GM23248 (cell line): ENCODE measurements at regions not wholly inside any gene's neighbourhood (a gene's known extent, or its start where the extent isn't known, plus 50 kb on each side); places are given as distances from the start of the nearest gene placed in this dataset.
"Not testable (repeated sequence)": the region's sequence is repeated elsewhere in the genome, so short reads cannot be mapped to it uniquely, and the experiment has no call there.

Source experiments
- DNase-seq: peaks from one replicate; pipeline ENCODE4 v3.0.0-alpha.2; 2015
- H2AFZ ChIP-seq: fragments of 200-600 bp; sonication (generic); 2 replicates; pipeline ENCODE4 v1.6.1; 2016; ENCODE audit warnings: antibody characterized with exemption
- H3F3A ChIP-seq: fragments of 200-600 bp; sonication (generic); 2 replicates; pipeline ENCODE4 v1.6.1; 2016; ENCODE audit warnings: mild to moderate bottlenecking, antibody characterized with exemption, mixed run types; ENCODE audit not compliant: insufficient read depth
- H3K27ac ChIP-seq: fragments of 200-600 bp; sonication (generic); 2 replicates; pipeline ENCODE4 v1.5.1; 2016; ENCODE audit warnings: mild to moderate bottlenecking
- H3K27me3 ChIP-seq: fragments of 200-600 bp; sonication (generic); replicated peaks from 2 replicates; pipeline ENCODE4 v1.6.1; 2016; ENCODE audit warnings: mild to moderate bottlenecking; ENCODE audit not compliant: insufficient read depth
- H3K36me3 ChIP-seq: fragments of 200-600 bp; sonication (generic); 2 replicates; pipeline ENCODE4 v1.6.1; 2016; ENCODE audit warnings: low read depth, mild to moderate bottlenecking
- H3K4me1 ChIP-seq: fragments of 200-600 bp; sonication (generic); 2 replicates; pipeline ENCODE4 v1.6.1; 2016; ENCODE audit warnings: mild to moderate bottlenecking; ENCODE audit not compliant: insufficient read depth
- H3K4me2 ChIP-seq: fragments of 200-600 bp; sonication (generic); one replicate; pipeline ENCODE4 v1.6.1; 2016; ENCODE audit warnings: mild to moderate bottlenecking; ENCODE audit not compliant: unreplicated experiment
- H3K4me3 ChIP-seq: fragments of 200-600 bp; sonication (generic); 2 replicates; pipeline ENCODE4 v1.5.1; 2016; ENCODE audit warnings: mild to moderate bottlenecking
- H3K79me2 ChIP-seq: fragments of 200-600 bp; sonication (generic); 2 replicates; pipeline ENCODE4 v1.6.1; 2016; ENCODE audit warnings: mild to moderate bottlenecking; ENCODE audit not compliant: insufficient read depth
- H3K9ac ChIP-seq: fragments of 200-600 bp; sonication (generic); 2 replicates; pipeline ENCODE4 v1.6.1; 2016; ENCODE audit warnings: mild to moderate bottlenecking
- H3K9me2 ChIP-seq: fragments of 200-600 bp; sonication (generic); 2 replicates; pipeline ENCODE4 v1.6.1; 2016; ENCODE audit warnings: mixed run types, mild to moderate bottlenecking, moderate library complexity; ENCODE audit not compliant: insufficient read depth
- H3K9me3 ChIP-seq: fragments of 200-600 bp; sonication (generic); one replicate; pipeline ENCODE4 v1.6.1; 2017; ENCODE audit warnings: low read depth
- H4K20me1 ChIP-seq: fragments of 200-600 bp; sonication (generic); 2 replicates; pipeline ENCODE4 v1.6.0; 2016; ENCODE audit not compliant: insufficient read depth
- EZH2 ChIP-seq: fragments of 200-600 bp; sonication (generic); IDR thresholded peaks from 2 replicates; pipeline ENCODE4 v1.6.1; 2018; ENCODE audit warnings: antibody characterized with exemption, mild to moderate bottlenecking; ENCODE audit not compliant: insufficient read depth, poor library complexity, severe bottlenecking
- EZH2phosphoT487 ChIP-seq: fragments of 200-600 bp; sonication (generic); IDR thresholded peaks from 2 replicates; pipeline ENCODE4 v1.6.1; 2018; ENCODE audit warnings: antibody characterized with exemption, moderate library complexity, mild to moderate bottlenecking, low read depth; ENCODE audit not compliant: insufficient read depth
- WGBS, 2 experiments: methylation state at CpG; one replicate each; pipeline ENCODE4 v1.1.6; 2015 to 2017; ENCODE audit warnings: low lambda C conversion rate in 2 of 2, low coverage in 1 of 2; ENCODE audit errors: missing lambda C conversion rate in 2 of 2; 5-methylcytosine and 5-hydroxymethylcytosine counted together
- in situ Hi-C: fragments of 300-500 bp; cut with MboI; formaldehyde crosslinking; loops from 2 replicates; pipeline ENCODE4 v1.15.0; 2020

DNA sequence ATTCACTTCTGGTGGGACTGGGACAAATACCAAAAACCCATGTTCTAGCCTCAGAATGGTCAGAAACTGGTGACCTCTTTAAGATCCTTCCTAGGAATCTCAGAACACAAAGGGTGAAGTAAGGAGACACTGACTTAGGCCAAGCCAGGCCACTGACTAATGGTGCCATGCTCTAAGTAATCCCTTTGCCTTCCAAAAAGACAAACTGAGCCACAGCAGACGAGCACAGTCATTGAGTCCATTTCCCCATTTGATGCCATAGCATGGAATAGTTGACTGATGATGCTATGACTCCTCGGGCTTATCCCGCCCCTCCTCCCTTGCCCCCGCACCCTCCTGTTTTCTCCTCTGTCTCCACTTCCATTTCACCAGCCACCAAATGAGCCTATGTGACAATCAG, 145.8 kb upstream of the ZNF648 start:
- no peaks in the 10 kb centered on the region for H4K20me1 ChIP-seq
- 47 to 50% methylated on average over 4 of the region's 4 CpGs for WGBS, 2 experiments
- H3F3A ChIP-seq, result no peaks in the 10 kb centered on the region
- H3K27me3 ChIP-seq, result no peaks in the 10 kb centered on the region
- DNase-seq, result no peak
- H3K27ac ChIP-seq, result no peak overlapping the region
- H3K9me2 ChIP-seq, result no peaks in the 10 kb centered on the region
- H3K9ac ChIP-seq, result no peak overlapping the region
- no peak overlapping the region for H3K4me2 ChIP-seq
- H3K36me3 ChIP-seq, result no peaks in the 10 kb centered on the region
- no peaks in the 10 kb centered on the region for H3K4me1 ChIP-seq
- no peak overlapping the region for H2AFZ ChIP-seq
- H3K79me2 ChIP-seq, result no peaks in the 10 kb centered on the region
- no peak overlapping the region for H3K4me3 ChIP-seq
- in situ Hi-C loops, result no loop called here
- TF ChIP-seq EZH2 (no peak), EZH2phosphoT487 (no peak)
- no peaks in the 10 kb centered on the region for H3K9me3 ChIP-seq

DNA sequence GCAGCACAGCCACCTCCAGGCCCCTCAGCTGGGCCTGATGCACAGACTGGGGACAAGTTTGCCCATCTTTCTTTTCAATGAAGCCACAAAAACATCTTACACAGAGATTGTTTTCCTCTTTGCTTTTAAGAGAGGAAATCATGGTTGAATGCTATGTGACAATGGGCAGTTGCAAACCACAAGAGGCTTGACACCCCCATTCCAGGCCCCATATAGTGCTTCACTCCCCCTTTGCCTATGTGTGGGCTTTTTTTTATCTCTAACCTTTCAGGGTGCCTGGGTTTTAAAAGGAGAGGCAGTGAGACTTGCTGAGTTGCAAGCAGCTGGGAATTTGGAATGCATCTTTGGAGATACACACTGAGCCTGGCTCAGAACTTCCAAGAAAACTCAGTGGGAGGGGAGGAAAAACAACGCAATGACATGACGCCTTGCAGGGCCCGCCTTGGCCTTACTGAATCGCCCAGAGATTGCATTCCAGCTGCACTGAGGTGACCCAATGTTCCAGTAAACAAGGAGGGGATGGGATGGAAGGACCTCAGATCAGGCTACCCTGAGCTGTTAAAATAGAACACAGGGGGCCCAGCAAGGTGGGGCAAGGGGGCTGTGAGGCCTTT, 145.2 kb upstream of the ZNF648 start:
- Histone ChIP-seq H3K9ac (no peak overlapping the region), H3K4me3 (no peak overlapping the region), H3K36me3 (no peaks in the 10 kb centered on the region), H3F3A (no peaks in the 10 kb centered on the region), H4K20me1 (no peaks in the 10 kb centered on the region), H3K4me1 (no peaks in the 10 kb centered on the region), H3K9me2 (no peaks in the 10 kb centered on the region), H2AFZ (no peak overlapping the region), H3K27me3 (no peaks in the 10 kb centered on the region), H3K4me2 (no peak overlapping the region), H3K79me2 (no peaks in the 10 kb centered on the region), H3K9me3 (no peaks in the 10 kb centered on the region), H3K27ac (no peak overlapping the region)
- in situ Hi-C loops, result no loop called here
- DNase-seq, result peak; percentile 46
- TF ChIP-seq EZH2 (no peak), EZH2phosphoT487 (no peak)
- WGBS, 2 experiments, result 31 to 47% methylated on average over 4 of the region's 4 CpGs

GRCh38 chr1:182205351-182206022, 144.0 kb upstream of the ZNF648 start:
- Histone ChIP-seq H3K36me3 (no peaks in the 10 kb centered on the region), H3K9me2 (no peaks in the 10 kb centered on the region), H3K27me3 (no peaks in the 10 kb centered on the region), H3K79me2 (no peaks in the 10 kb centered on the region), H3K4me1 (no peaks in the 10 kb centered on the region), H3K4me3 (no peak overlapping the region), H2AFZ (no peak overlapping the region), H3F3A (no peaks in the 10 kb centered on the region), H3K4me2 (no peak overlapping the region), H3K9ac (no peak overlapping the region), H4K20me1 (no peaks in the 10 kb centered on the region), H3K9me3 (no peaks in the 10 kb centered on the region), H3K27ac (no peak overlapping the region)
- DNase-seq, result no peak
- in situ Hi-C loops, result no loop called here
- TF ChIP-seq EZH2phosphoT487 (no peak), EZH2 (no peak)

DNA sequence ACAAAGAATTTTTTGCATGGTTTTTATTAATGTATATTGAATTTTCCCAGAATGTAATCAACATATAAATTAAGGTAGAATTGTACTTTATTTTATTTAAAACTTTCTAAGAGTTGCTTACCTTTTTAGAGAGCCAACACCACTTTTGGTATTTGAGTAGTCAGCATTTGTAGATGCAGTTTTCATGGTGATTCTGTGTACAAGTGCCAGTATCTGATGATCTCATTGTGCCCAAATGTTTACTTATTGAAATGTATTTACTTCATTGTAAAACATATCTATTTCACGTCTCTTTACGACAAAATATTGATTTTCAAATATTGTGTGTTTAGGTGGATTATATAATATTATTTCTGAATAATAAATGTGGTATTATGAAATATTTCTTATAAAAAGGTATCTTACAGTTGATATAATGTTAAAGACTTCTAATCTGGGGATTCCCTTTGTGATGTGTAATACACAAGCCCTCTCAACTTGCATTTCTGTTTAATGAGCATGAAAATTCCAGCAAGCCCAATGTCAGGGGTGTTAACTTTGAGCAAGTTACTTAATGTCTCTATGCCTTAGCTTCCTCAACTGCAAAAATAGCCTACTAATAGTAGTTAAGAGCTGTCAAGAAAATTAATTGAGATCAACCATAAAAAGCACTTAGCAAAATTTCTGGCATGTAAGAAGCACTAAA, 141.8 kb upstream of the ZNF648 start:
- 80 to 86% methylated on average over 2 of the region's 2 CpGs for WGBS, 2 experiments
- Histone ChIP-seq H3K4me1 (no peaks in the 10 kb centered on the region), H3K9me3 (no peaks in the 10 kb centered on the region), H4K20me1 (no peaks in the 10 kb centered on the region), H2AFZ (no peak overlapping the region), H3K79me2 (no peaks in the 10 kb centered on the region), H3K36me3 (no peaks in the 10 kb centered on the region), H3K27ac (no peak overlapping the region), H3K4me3 (no peak overlapping the region), H3K9me2 (no peaks in the 10 kb centered on the region), H3K9ac (no peak overlapping the region), H3K4me2 (no peak overlapping the region), H3F3A (no peaks in the 10 kb centered on the region), H3K27me3 (no peaks in the 10 kb centered on the region)
- TF ChIP-seq EZH2phosphoT487, result no peak
- TF ChIP-seq EZH2, result no peak
- DNase-seq, result no peak
- in situ Hi-C loops, result no loop called here

- DNase-seq, in situ Hi-C loops, H3K4me3 ChIP-seq, H3F3A ChIP-seq, H3K4me1 ChIP-seq, H3K27ac ChIP-seq, H3K79me2 ChIP-seq, H3K9me3 ChIP-seq, H3K9ac ChIP-seq, H3K4me2 ChIP-seq, H4K20me1 ChIP-seq, H3K27me3 ChIP-seq, H2AFZ ChIP-seq, H3K36me3 ChIP-seq, H3K9me2 ChIP-seq: not testable (repeated sequence)
- WGBS, 2 experiments, result 83 to 86% methylated on average over 7 of the region's 7 CpGs
Observed at GRCh38 chr1:182201490-182201889, 140.0 kb upstream of the ZNF648 start.
